HUES6 (cell line): ENCODE measurements at regions not wholly inside any gene's neighbourhood (a gene's known extent, or its start where the extent isn't known, plus 50 kb on each side); places are given as distances from the start of the nearest gene placed in this dataset.

Experiments used
- H3K27ac ChIP-seq: 2 replicates; pipeline ENCODE4 v1.7.0; 2013; ENCODE audit warnings: low read depth, mild to moderate bottlenecking, low read length, inconsistent platforms
- H3K27me3 ChIP-seq: 2 replicates; pipeline ENCODE4 v1.6.1; 2013; ENCODE audit warnings: low read length; ENCODE audit not compliant: control insufficient read depth, insufficient read depth
- H3K36me3 ChIP-seq: 2 replicates; pipeline ENCODE4 v1.6.1; 2013; ENCODE audit warnings: low read length; ENCODE audit not compliant: control insufficient read depth, insufficient read depth
- H3K4me1 ChIP-seq: 2 replicates; pipeline ENCODE4 v1.6.1; 2013; ENCODE audit warnings: low read length; ENCODE audit not compliant: control insufficient read depth, insufficient read depth
- H3K4me3 ChIP-seq: 2 replicates; pipeline ENCODE4 v1.5.1; 2013; ENCODE audit warnings: low read depth, low read length
- H3K9ac ChIP-seq: one replicate; pipeline ENCODE4 v1.6.1; 2013; ENCODE audit warnings: mild to moderate bottlenecking, low read length
- H3K9me3 ChIP-seq: 2 replicates; pipeline ENCODE4 v1.6.1; 2013; ENCODE audit warnings: low read depth, low read length; ENCODE audit not compliant: control insufficient read depth, insufficient read depth

GRCh38 chr9:23938908-23939307, 112.9 kb upstream of the ELAVL2 start:
- no peak overlapping the region for H3K9ac ChIP-seq
- H3K9me3 ChIP-seq = peaks cover 9% of the 10 kb centered on the region; the same call in 1 of the 2 replicates
- H3K27me3 ChIP-seq = no peaks in the 10 kb centered on the region
- H3K4me1 ChIP-seq = peaks cover 6% of the 10 kb centered on the region
- H3K36me3 ChIP-seq = no peaks in the 10 kb centered on the region
- no peak overlapping the region for H3K27ac ChIP-seq
- no peak overlapping the region for H3K4me3 ChIP-seq

DNA sequence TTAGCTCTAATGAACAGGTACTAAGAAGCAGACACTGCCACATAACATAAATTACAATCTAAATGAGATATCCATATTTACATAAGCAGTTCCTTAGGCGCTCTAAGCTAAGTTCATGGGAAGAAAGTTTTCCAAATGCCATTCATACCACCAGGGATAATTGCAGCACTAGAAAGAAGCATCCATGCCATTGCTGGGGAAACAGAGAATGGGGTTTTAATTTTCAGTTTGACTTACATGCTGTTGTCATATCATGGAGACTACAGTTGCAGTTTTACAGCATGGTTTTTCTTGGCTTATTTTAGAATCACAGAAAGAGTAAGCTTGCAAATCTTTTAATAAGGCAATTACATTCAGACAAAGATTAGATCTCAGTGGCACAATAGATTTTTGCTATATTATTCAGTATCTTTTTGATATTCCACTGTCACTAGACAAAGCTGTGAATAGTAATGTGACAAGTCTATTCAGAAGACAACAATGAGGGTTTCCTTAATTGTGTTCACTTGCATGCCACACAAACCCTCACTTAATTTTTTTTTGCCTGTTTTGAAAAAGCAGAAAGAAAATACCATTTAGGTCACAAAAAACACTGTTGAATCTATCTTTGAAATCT, 108.4 kb upstream of the ELAVL2 start:
- no peaks in the 10 kb centered on the region for H3K36me3 ChIP-seq
- no peak overlapping the region for H3K27ac ChIP-seq
- no peaks in the 10 kb centered on the region for H3K27me3 ChIP-seq
- no peaks in the 10 kb centered on the region for H3K9me3 ChIP-seq
- no peak overlapping the region for H3K9ac ChIP-seq
- H3K4me3 ChIP-seq = no peak overlapping the region
- H3K4me1 ChIP-seq = peaks cover 9% of the 10 kb centered on the region

DNA sequence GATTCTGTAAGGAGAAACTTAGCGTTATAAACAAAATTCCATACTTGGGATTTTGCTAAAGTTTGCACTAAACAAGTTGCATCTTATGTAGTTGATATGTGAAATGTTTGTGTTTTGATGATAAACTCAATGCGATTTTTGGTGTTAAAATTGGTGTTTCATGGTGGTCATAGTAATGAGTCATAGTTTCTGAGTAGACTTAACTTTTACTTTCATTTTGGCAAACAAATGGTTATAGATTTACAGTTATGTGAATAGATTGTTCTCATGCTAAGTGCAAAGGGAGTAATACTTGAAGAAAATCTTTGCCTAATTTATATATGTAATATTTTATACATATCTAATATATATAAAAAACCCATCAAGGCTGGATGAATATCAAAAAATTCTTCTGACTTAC, 107.3 kb upstream of the ELAVL2 start:
- Histone ChIP-seq H3K4me1 (peaks cover 9% of the 10 kb centered on the region), H3K4me3 (no peak overlapping the region), H3K27ac (no peak overlapping the region), H3K9me3 (no peaks in the 10 kb centered on the region), H3K27me3 (no peaks in the 10 kb centered on the region), H3K9ac (no peak overlapping the region), H3K36me3 (no peaks in the 10 kb centered on the region)

- Histone ChIP-seq H3K9me3 (no peaks in the 10 kb centered on the region), H3K27ac (no peak overlapping the region), H3K4me1 (no peaks in the 10 kb centered on the region), H3K4me3 (no peak overlapping the region), H3K36me3 (no peaks in the 10 kb centered on the region), H3K9ac (no peak overlapping the region), H3K27me3 (no peaks in the 10 kb centered on the region)
Observed at GRCh38 chr9:23926368-23926767, 100.3 kb upstream of the ELAVL2 start.

- Histone ChIP-seq H3K4me1 (no peaks in the 10 kb centered on the region), H3K27ac (no peak overlapping the region), H3K36me3 (no peaks in the 10 kb centered on the region), H3K9ac (no peak overlapping the region), H3K4me3 (no peak overlapping the region), H3K27me3 (no peaks in the 10 kb centered on the region), H3K9me3 (no peaks in the 10 kb centered on the region)
Observed at GRCh38 chr9:23914431-23915003, 88.5 kb upstream of the ELAVL2 start.

- Histone ChIP-seq H3K4me1 (peaks cover 5% of the 10 kb centered on the region), H3K27ac (no peak overlapping the region), H3K4me3 (no peak overlapping the region), H3K36me3 (no peaks in the 10 kb centered on the region), H3K9me3 (no peaks in the 10 kb centered on the region), H3K27me3 (no peaks in the 10 kb centered on the region), H3K9ac (no peak overlapping the region)
Observed at GRCh38 chr9:23907343-23907742, 81.3 kb upstream of the ELAVL2 start.

GRCh38 chr9:23887781-23888180, 61.7 kb upstream of the ELAVL2 start:
- Histone ChIP-seq H3K9me3 (peaks cover 9% of the 10 kb centered on the region), H3K27ac (no peak overlapping the region), H3K4me1 (no peaks in the 10 kb centered on the region), H3K9ac (no peak overlapping the region), H3K36me3 (no peaks in the 10 kb centered on the region), H3K4me3 (no peak overlapping the region), H3K27me3 (no peaks in the 10 kb centered on the region)
